22Rv1 (cell line): ENCODE measurements at regions not wholly inside any gene's neighbourhood (a gene's known extent, or its start where the extent isn't known, plus 50 kb on each side); places are given as distances from the start of the nearest gene placed in this dataset.

Experiments
- ZFX ChIP-seq: fragments of 450-650 bp; IDR thresholded peaks from 2 replicates; pipeline ENCODE4 v1.6.1; 2017; ENCODE audit warnings: antibody characterized with exemption, borderline replicate concordance
- TF ChIP-seq, protein P1 (sequence below): fragments of 450-650 bp; IDR thresholded peaks from 2 replicates; pipeline ENCODE4 v1.5.1; 2017; ENCODE audit warnings: mild to moderate bottlenecking

- TF ChIP-seq, protein P1, sequence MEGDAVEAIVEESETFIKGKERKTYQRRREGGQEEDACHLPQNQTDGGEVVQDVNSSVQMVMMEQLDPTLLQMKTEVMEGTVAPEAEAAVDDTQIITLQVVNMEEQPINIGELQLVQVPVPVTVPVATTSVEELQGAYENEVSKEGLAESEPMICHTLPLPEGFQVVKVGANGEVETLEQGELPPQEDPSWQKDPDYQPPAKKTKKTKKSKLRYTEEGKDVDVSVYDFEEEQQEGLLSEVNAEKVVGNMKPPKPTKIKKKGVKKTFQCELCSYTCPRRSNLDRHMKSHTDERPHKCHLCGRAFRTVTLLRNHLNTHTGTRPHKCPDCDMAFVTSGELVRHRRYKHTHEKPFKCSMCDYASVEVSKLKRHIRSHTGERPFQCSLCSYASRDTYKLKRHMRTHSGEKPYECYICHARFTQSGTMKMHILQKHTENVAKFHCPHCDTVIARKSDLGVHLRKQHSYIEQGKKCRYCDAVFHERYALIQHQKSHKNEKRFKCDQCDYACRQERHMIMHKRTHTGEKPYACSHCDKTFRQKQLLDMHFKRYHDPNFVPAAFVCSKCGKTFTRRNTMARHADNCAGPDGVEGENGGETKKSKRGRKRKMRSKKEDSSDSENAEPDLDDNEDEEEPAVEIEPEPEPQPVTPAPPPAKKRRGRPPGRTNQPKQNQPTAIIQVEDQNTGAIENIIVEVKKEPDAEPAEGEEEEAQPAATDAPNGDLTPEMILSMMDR: no peak
- TF ChIP-seq ZFX: no peak
These were observed 115.0 kb upstream of the NALF2 start for GRCh38 chrX:69389101-69389501.
